Colonic mucosa (tissue), 4 donors: ENCODE measurements at regions not wholly inside any gene's neighbourhood (a gene's known extent, or its start where the extent isn't known, plus 50 kb on each side); places are given as distances from the start of the nearest gene placed in this dataset.

Experiments
- DNase-seq: peaks from one replicate; pipeline ENCODE4 v3.0.0-alpha.2; 2020
- H3K27ac ChIP-seq: fragments of 200-600 bp; one replicate; pipeline ENCODE4 v1.8.0; 2021
- H3K27me3 ChIP-seq: fragments of 200-600 bp; one replicate; pipeline ENCODE4 v1.8.0; 2021
- H3K36me3 ChIP-seq: fragments of 200-600 bp; one replicate; pipeline ENCODE4 v1.8.0; 2021
- H3K4me1 ChIP-seq: fragments of 200-600 bp; one replicate; pipeline ENCODE4 v1.8.0; 2021; ENCODE audit warnings: mild to moderate bottlenecking
- H3K4me3 ChIP-seq: fragments of 200-600 bp; one replicate; pipeline ENCODE4 v1.8.0; 2021
- H3K9ac ChIP-seq, 2 donors: one replicate each; pipeline ENCODE4 v1.7.0; 2013; ENCODE audit warnings: control low read depth in 2 of 2, low read depth in 2 of 2, low read length in 2 of 2
- H3K9me3 ChIP-seq: fragments of 200-600 bp; one replicate; pipeline ENCODE4 v1.8.0; 2021
- CTCF ChIP-seq: fragments of 200-600 bp; IDR thresholded peaks from one replicate; pipeline ENCODE4 v1.8.0; 2022; ENCODE audit warnings: antibody characterized with exemption, mild to moderate bottlenecking
- intact Hi-C: fragments of 100-400 bp; cut with DNase I; formaldehyde crosslinking; loops from one replicate; pipeline ENCODE4 v1.14.1; 2022
- donor health status: healthy.
- donor health status: DM: no; HTN: no; CAD: no.
- donor health status: DM: no; HTN: no; CAD: no.

GRCh38 chr7:51680594-51681399 is 364.2 kb upstream of the COBL start:
- Histone ChIP-seq H3K4me1 (no peaks in the 10 kb centered on the region), H3K9ac (no peak overlapping the region), H3K27ac (no peak overlapping the region), H3K36me3 (no peaks in the 10 kb centered on the region), H3K9me3 (no peaks in the 10 kb centered on the region), H3K27me3 (no peaks in the 10 kb centered on the region), H3K4me3 (no peak overlapping the region)
- no peak for TF ChIP-seq CTCF
- no peak for DNase-seq
- intact Hi-C loops, result no loop called here

- no peaks in the 10 kb centered on the region for H3K4me1 ChIP-seq
- H3K9me3 ChIP-seq, result no peaks in the 10 kb centered on the region
- intact Hi-C loops, result no loop called here
- no peaks in the 10 kb centered on the region for H3K27me3 ChIP-seq
- H3K27ac ChIP-seq, result no peak overlapping the region
- DNase-seq, result no peak
- no peaks in the 10 kb centered on the region for H3K36me3 ChIP-seq
- H3K4me3 ChIP-seq, result no peak overlapping the region
- no peak overlapping the region for H3K9ac ChIP-seq
- no peak for TF ChIP-seq CTCF
Measured at GRCh38 chr7:51679358-51679757, 362.7 kb upstream of the COBL start.

- H3K27ac ChIP-seq, result no peak overlapping the region
- H3K4me1 ChIP-seq, result no peaks in the 10 kb centered on the region
- H3K27me3 ChIP-seq, result no peaks in the 10 kb centered on the region
- no peaks in the 10 kb centered on the region for H3K36me3 ChIP-seq
- no peaks in the 10 kb centered on the region for H3K9me3 ChIP-seq
- intact Hi-C loops, result no loop called here
- no peak for DNase-seq
- no peak overlapping the region for H3K4me3 ChIP-seq
- TF ChIP-seq CTCF, result no peak
- H3K9ac ChIP-seq, result no peak overlapping the region
Measured at GRCh38 chr7:51666751-51667150, 350.1 kb upstream of the COBL start.

- H3K27me3 ChIP-seq, result no peaks in the 10 kb centered on the region
- H3K4me3 ChIP-seq, result no peak overlapping the region
- no peaks in the 10 kb centered on the region for H3K4me1 ChIP-seq
- DNase-seq, result no peak
- H3K36me3 ChIP-seq, result no peaks in the 10 kb centered on the region
- H3K9ac ChIP-seq, result no peak overlapping the region
- TF ChIP-seq CTCF, result no peak
- no peak overlapping the region for H3K27ac ChIP-seq
- H3K9me3 ChIP-seq, result no peaks in the 10 kb centered on the region
- intact Hi-C loops, result no loop called here
Measured at GRCh38 chr7:51666266-51666665, 349.7 kb upstream of the COBL start.

GRCh38 chr7:51665045-51665780 is 348.6 kb upstream of the COBL start:
- Histone ChIP-seq H3K27me3 (no peaks in the 10 kb centered on the region), H3K9me3 (no peaks in the 10 kb centered on the region), H3K4me1 (no peaks in the 10 kb centered on the region), H3K36me3 (no peaks in the 10 kb centered on the region), H3K4me3 (no peak overlapping the region), H3K9ac (no peak overlapping the region), H3K27ac (no peak overlapping the region)
- intact Hi-C loops, result no loop called here
- TF ChIP-seq CTCF, result no peak
- no peak for DNase-seq
